Memory B cell (primary cell): ENCODE measurements at regions not wholly inside any gene's neighbourhood (a gene's known extent, or its start where the extent isn't known, plus 50 kb on each side); places are given as distances from the start of the nearest gene placed in this dataset.

Experiments
- ATAC-seq: fragments of 150-1000 bp; cut with Tn5 transposase; 2 replicates; pipeline ENCODE4 v1.10.0; 2021; ENCODE audit warnings: low read depth, mild to moderate bottlenecking, moderate library complexity
- DNase-seq, 2 donors: peaks; one replicate each; pipeline ENCODE4 v3.0.0; 2022; ENCODE audit warnings: low spot score in 2 of 2
- H3K27ac Mint-ChIP-seq: one replicate; pipeline ENCODE4 v1.8.0; 2022; ENCODE audit warnings: mild to moderate bottlenecking, moderate library complexity, mixed read lengths
- H3K27me3 Mint-ChIP-seq: one replicate; pipeline ENCODE4 v1.8.0; 2022; ENCODE audit warnings: mixed read lengths
- H3K36me3 Mint-ChIP-seq: one replicate; pipeline ENCODE4 v1.8.0; 2022; ENCODE audit warnings: mild to moderate bottlenecking, mixed read lengths
- H3K4me1 Mint-ChIP-seq: one replicate; pipeline ENCODE4 v1.8.0; 2022; ENCODE audit warnings: mixed read lengths
- H3K4me3 Mint-ChIP-seq: one replicate; pipeline ENCODE4 v1.8.0; 2022; ENCODE audit warnings: mild to moderate bottlenecking, moderate library complexity, mixed read lengths
- H3K9me3 Mint-ChIP-seq: one replicate; pipeline ENCODE4 v1.8.0; 2022; ENCODE audit warnings: mixed read lengths

GRCh38 chr11:28878025-28878424, 769.8 kb downstream of the METTL15 start:
- H3K4me3 Mint-ChIP-seq: no peak overlapping the region
- no peak overlapping the region for H3K27ac Mint-ChIP-seq
- H3K27me3 Mint-ChIP-seq: no peaks in the 10 kb centered on the region
- no peaks in the 10 kb centered on the region for H3K36me3 Mint-ChIP-seq
- ATAC-seq: no peak
- H3K9me3 Mint-ChIP-seq: peaks cover 6% of the 10 kb centered on the region
- DNase-seq: no peak
- H3K4me1 Mint-ChIP-seq: no peaks in the 10 kb centered on the region

GRCh38 chr11:28877340-28877739, 769.2 kb downstream of the METTL15 start:
- Mint-ChIP-seq H3K27ac (no peak overlapping the region), H3K4me3 (no peak overlapping the region), H3K9me3 (peaks cover 2% of the 10 kb centered on the region), H3K27me3 (no peaks in the 10 kb centered on the region), H3K4me1 (no peaks in the 10 kb centered on the region), H3K36me3 (no peaks in the 10 kb centered on the region)
- ATAC-seq: no peak
- DNase-seq: no peak

DNA sequence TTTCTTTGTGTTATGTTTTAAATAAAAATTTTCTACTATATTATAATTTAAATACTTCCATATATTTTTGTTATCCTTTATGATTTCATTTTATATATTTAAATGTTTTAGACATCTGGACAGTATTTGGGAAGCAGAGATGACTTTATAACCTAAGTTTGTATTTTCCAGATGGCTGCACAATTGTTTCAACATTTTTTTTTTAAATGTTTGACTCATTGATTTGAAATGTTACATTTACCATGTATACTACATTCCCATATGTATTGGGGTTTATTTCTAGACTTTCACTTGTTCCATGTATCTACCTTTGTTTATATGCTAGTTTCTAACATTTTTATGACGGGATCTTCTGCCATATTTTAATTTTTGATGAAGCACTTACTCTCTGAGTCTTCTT, 766.5 kb downstream of the METTL15 start:
- Mint-ChIP-seq H3K9me3 (peaks cover 7% of the 10 kb centered on the region), H3K27ac (no peak overlapping the region), H3K4me3 (no peak overlapping the region), H3K36me3 (no peaks in the 10 kb centered on the region), H3K27me3 (no peaks in the 10 kb centered on the region), H3K4me1 (no peaks in the 10 kb centered on the region)
- DNase-seq (no peak), ATAC-seq (no peak)

- Mint-ChIP-seq H3K27me3 (no peaks in the 10 kb centered on the region), H3K36me3 (no peaks in the 10 kb centered on the region), H3K4me3 (no peak overlapping the region), H3K9me3 (peaks cover 7% of the 10 kb centered on the region), H3K4me1 (no peaks in the 10 kb centered on the region), H3K27ac (no peak overlapping the region)
- no peak for DNase-seq
- no peak for ATAC-seq
These were observed 762.9 kb downstream of the METTL15 start for GRCh38 chr11:28871090-28871489.

GRCh38 chr11:28863422-28863821, 755.2 kb downstream of the METTL15 start:
- Mint-ChIP-seq H3K4me3 (no peak overlapping the region), H3K9me3 (peaks cover 2% of the 10 kb centered on the region), H3K36me3 (no peaks in the 10 kb centered on the region), H3K4me1 (no peaks in the 10 kb centered on the region), H3K27ac (no peak overlapping the region), H3K27me3 (no peaks in the 10 kb centered on the region)
- DNase-seq: no peak
- ATAC-seq: no peak

- no peaks in the 10 kb centered on the region for H3K27me3 Mint-ChIP-seq
- ATAC-seq (no peak), DNase-seq (no peak)
- peaks cover 8% of the 10 kb centered on the region for H3K9me3 Mint-ChIP-seq
- no peaks in the 10 kb centered on the region for H3K4me1 Mint-ChIP-seq
- no peaks in the 10 kb centered on the region for H3K36me3 Mint-ChIP-seq
- H3K4me3 Mint-ChIP-seq: no peak overlapping the region
- H3K27ac Mint-ChIP-seq: no peak overlapping the region
These were observed 752.7 kb downstream of the METTL15 start for GRCh38 chr11:28860893-28861292.

DNA sequence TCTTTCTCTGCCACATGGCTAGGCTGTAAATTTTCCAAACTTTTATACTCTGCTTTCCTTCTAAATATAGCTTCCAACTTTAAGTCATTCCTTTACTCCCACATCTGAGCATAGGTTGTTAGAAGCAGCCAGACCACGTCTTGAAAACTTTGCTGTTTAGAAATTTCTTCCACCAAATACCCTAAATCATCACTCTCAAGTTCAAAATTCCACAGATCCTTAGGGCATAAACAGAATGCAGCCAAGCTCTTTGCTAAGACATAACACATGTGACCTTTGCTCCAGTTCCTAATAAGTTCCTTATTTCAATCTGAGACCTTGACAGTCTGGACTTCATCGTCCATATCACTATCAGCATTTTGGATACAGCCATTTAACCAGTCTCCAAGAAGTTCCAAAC, 749.9 kb downstream of the METTL15 start:
- ATAC-seq: no peak
- no peak overlapping the region for H3K4me3 Mint-ChIP-seq
- H3K36me3 Mint-ChIP-seq: no peaks in the 10 kb centered on the region
- peaks cover 9% of the 10 kb centered on the region for H3K9me3 Mint-ChIP-seq
- DNase-seq: no peak
- H3K27me3 Mint-ChIP-seq: no peaks in the 10 kb centered on the region
- no peaks in the 10 kb centered on the region for H3K4me1 Mint-ChIP-seq
- no peak overlapping the region for H3K27ac Mint-ChIP-seq

DNA sequence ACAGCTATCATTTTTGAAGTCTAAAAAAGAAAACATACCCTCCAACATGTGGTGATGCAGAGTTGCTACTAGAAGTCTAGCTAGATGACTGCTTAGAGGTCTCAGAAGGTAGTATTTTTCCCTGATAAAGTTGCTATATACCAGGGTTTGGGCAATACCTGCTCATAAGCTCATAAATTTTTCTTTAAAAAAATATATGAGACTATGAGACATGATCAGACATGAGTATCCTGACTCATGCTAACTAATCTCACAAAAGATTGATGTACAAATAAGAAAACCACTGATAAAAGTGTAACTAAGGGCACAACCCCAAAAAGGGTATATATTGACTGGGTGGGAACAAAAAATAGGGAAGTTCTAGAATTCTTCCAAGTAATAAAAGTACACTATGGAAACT, 740.9 kb downstream of the METTL15 start:
- no peak for DNase-seq
- H3K27me3 Mint-ChIP-seq: no peaks in the 10 kb centered on the region
- peaks cover 7% of the 10 kb centered on the region for H3K9me3 Mint-ChIP-seq
- H3K4me3 Mint-ChIP-seq: no peak overlapping the region
- no peak for ATAC-seq
- H3K27ac Mint-ChIP-seq: no peak overlapping the region
- H3K4me1 Mint-ChIP-seq: no peaks in the 10 kb centered on the region
- H3K36me3 Mint-ChIP-seq: no peaks in the 10 kb centered on the region

DNA sequence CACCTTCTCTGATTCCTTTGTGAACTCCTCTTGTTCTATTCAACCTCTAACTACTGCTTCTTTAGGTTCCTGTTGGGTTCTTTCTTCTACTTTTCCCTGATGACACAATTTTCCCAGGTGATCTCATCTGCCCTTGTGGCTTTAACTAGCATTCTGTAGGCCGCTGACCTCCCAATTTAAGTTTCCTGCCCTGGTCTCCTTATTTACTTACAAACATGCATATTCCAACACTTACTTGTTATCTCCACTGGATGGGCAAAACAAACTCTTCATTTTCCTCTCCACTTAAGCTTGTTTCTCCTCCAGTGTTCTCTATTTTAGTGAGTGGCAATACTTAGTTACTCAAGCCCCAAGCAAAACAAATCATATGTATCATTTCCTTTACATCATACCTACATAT, 734.5 kb downstream of the METTL15 start:
- no peak overlapping the region for H3K27ac Mint-ChIP-seq
- DNase-seq (no peak), ATAC-seq (no peak)
- H3K27me3 Mint-ChIP-seq: no peaks in the 10 kb centered on the region
- H3K36me3 Mint-ChIP-seq: no peaks in the 10 kb centered on the region
- H3K4me3 Mint-ChIP-seq: no peak overlapping the region
- no peaks in the 10 kb centered on the region for H3K4me1 Mint-ChIP-seq
- peaks cover 1% of the 10 kb centered on the region for H3K9me3 Mint-ChIP-seq

GRCh38 chr11:28838741-28839140, 730.6 kb downstream of the METTL15 start:
- H3K9me3 Mint-ChIP-seq: peaks cover 2% of the 10 kb centered on the region

GRCh38 chr11:28837599-28837998, 729.4 kb downstream of the METTL15 start:
- DNase-seq (no peak), ATAC-seq (no peak)
- H3K27me3 Mint-ChIP-seq: no peaks in the 10 kb centered on the region
- no peak overlapping the region for H3K4me3 Mint-ChIP-seq
- H3K36me3 Mint-ChIP-seq: no peaks in the 10 kb centered on the region
- H3K9me3 Mint-ChIP-seq: peaks cover 2% of the 10 kb centered on the region
- H3K4me1 Mint-ChIP-seq: no peaks in the 10 kb centered on the region
- H3K27ac Mint-ChIP-seq: no peak overlapping the region

More at GRCh38 chr11:28838741-28839140, 730.6 kb downstream of the METTL15 start:
- Mint-ChIP-seq H3K4me3 (no peak overlapping the region), H3K27ac (no peak overlapping the region), H3K27me3 (no peaks in the 10 kb centered on the region), H3K4me1 (no peaks in the 10 kb centered on the region), H3K36me3 (no peaks in the 10 kb centered on the region)
- DNase-seq: no peak
- ATAC-seq: no peak

DNA sequence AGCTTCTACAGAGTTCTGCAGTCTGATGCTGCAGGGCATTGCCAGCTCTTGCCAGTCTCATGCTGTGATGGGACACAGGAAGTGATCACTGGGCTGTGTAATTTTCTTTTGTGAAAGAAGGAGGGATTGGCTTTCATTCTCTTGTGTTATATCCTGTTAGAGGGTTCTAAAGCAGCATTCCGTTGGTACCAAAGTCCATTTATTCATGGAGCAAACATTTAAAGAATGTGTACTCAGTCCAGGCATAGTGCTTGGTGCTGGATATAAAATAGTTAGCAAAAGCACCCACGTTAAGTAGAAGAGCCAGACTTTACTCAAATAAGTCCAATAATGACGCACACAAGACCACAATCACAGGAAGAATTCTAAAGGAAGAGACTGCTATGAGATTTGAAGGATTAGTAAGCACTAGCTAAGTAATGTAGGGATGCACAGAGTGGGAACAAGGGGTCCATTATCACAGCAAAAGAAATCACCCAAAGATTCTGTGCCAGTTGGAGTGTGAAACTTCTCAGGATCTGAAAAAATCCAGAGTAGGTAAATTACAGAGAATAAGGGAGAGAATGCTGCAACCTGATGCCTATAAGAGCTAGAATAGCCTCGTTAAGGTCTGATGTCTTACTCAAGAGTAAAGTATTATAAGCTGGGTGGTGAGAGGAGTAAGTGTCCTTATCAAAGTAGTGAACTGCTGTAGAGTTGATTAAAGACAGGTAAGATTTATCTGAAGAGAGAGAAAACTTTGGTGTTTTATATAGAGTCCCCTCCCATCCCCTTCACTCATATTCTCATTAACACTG, 728.3 kb downstream of the METTL15 start:
- H3K36me3 Mint-ChIP-seq: no peaks in the 10 kb centered on the region
- peaks cover 2% of the 10 kb centered on the region for H3K9me3 Mint-ChIP-seq
- DNase-seq (no peak), ATAC-seq (no peak)
- no peaks in the 10 kb centered on the region for H3K4me1 Mint-ChIP-seq
- H3K4me3 Mint-ChIP-seq: no peak overlapping the region
- no peaks in the 10 kb centered on the region for H3K27me3 Mint-ChIP-seq
- H3K27ac Mint-ChIP-seq: no peak overlapping the region

- no peak for DNase-seq
- ATAC-seq: no peak
These were observed 727.6 kb downstream of the METTL15 start for GRCh38 chr11:28835790-28836189.

GRCh38 chr11:28835317-28835716, 727.1 kb downstream of the METTL15 start:
- DNase-seq (no peak), ATAC-seq (no peak)
- Mint-ChIP-seq H3K27ac (no peak overlapping the region), H3K4me3 (no peak overlapping the region), H3K9me3 (peaks cover 2% of the 10 kb centered on the region), H3K36me3 (no peaks in the 10 kb centered on the region), H3K27me3 (no peaks in the 10 kb centered on the region), H3K4me1 (no peaks in the 10 kb centered on the region)

More at GRCh38 chr11:28835790-28836189, 727.6 kb downstream of the METTL15 start:
- Mint-ChIP-seq H3K27me3 (no peaks in the 10 kb centered on the region), H3K9me3 (peaks cover 2% of the 10 kb centered on the region), H3K36me3 (no peaks in the 10 kb centered on the region), H3K27ac (no peak overlapping the region), H3K4me1 (no peaks in the 10 kb centered on the region), H3K4me3 (no peak overlapping the region)

DNA sequence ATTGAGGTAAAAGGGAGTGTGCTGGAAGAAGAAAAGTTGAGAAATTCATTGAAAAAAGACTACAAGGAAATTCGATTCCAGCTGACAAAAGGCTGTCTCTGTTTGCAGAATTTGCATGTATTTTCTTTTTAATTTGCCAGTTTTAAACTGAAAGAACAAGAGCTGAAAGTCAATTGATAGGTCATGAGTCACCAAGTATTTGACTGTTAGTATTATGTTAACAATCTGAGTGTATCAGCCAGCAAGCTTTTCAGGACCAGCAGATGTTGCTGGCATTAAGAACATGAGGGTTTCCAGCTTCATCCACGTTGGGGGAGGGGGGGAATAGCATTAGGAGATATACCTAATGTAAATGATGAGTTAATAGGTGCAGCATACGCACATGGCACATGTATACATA, 726.7 kb downstream of the METTL15 start:
- Mint-ChIP-seq H3K9me3 (peaks cover 2% of the 10 kb centered on the region), H3K27ac (no peak overlapping the region), H3K4me3 (no peak overlapping the region), H3K4me1 (no peaks in the 10 kb centered on the region), H3K36me3 (no peaks in the 10 kb centered on the region), H3K27me3 (no peaks in the 10 kb centered on the region)
- ATAC-seq (no peak), DNase-seq (no peak)
